NCI-H345 treated with DMSO at 0.1 percent for 48 hours (cell line): ENCODE measurements at regions not wholly inside any gene's neighbourhood (a gene's known extent, or its start where the extent isn't known, plus 50 kb on each side); places are given as distances from the start of the nearest gene placed in this dataset.

Experiments used
- DNase-seq: peaks from one replicate; lab custom pipeline; 2025; ENCODE audit not compliant: unreplicated experiment; lab: John Stamatoyannopoulos, UW

DNA sequence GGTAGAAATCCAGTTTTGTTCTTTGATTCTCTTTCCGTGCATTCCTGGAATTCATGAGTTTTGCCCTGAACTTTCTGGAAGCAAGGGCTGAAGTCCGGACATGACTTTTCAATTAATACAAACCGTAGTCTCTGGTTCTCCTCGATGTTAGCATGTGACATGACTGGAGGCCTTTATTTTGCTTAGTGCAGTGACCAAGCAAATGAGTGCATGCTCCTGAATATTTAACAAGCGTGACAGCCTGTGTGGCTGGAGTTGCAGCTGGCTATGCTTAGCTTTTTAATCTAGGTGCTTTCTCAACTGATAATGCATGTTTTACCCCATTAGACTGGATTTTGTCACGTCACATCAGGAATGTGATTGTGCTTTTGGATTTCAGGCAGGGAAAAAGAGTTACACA lies 302.1 kb downstream of the MAP2K6 start:
- DNase-seq = no peak

DNA sequence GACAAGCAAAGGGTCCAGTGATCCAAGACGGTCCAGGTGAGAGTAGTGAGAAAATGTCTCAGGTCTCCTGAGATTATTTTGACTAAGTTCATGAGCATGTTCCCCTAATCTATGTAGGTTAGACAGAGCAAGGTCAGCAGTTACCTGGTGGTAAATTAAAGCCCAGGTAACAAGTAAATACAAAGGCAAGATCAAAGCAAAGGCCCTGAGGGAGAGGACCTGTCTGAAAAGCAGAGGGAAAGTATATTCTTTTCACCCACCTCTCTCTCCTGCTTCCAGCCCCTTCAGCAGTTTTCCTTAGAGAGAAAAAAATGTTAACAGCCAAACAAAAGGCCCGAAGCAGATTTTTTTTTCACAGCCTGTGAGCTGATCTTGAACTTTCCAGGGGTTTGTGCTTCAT lies 302.7 kb downstream of the MAP2K6 start:
- no peak for DNase-seq

DNA sequence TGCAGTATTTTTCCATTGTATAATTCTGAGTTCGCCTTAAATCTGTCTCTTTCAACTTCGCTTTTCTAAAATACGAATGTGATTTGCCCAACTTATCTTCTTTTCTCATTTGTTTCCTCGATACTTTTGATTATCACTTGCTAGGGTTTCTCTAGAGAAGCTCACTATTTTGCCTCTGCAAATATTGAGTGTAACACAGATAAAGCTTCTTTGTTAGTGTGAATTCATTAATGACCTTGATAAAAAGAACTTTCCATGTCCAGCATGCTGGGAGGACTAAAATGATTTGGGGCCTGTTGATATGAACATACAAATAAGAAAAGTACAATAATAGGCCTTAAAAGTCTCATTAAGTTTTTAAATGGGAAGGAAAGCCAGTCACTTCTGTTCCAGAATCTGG lies 303.3 kb downstream of the MAP2K6 start:
- DNase-seq = no peak

DNA sequence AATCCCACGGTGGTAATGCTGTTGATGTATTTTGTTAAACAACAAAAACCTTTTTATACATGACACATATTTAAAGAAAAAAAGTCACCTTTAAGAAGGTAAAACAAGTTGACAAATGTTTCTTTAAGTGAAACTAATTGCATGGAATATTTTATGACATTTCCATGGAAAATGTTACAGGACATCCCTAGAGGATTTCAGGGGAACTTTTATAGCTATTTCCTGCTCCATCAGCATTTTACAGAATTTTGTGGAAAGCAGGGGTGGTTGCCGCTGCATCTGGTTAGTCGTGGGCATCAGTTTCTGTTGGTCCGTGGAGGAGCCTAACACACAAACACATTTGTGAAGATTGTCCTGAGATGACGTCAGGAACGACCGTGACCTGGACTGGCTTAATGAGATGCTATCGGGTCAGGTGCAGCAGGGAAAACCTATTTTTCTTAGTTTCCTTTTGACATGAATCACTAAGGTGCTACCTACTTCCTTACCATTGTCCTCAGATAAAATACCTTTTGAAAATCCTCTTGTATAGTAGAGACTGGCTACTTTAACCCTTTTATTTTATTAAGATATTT lies 305.1 kb downstream of the MAP2K6 start:
- DNase-seq = no peak

DNA sequence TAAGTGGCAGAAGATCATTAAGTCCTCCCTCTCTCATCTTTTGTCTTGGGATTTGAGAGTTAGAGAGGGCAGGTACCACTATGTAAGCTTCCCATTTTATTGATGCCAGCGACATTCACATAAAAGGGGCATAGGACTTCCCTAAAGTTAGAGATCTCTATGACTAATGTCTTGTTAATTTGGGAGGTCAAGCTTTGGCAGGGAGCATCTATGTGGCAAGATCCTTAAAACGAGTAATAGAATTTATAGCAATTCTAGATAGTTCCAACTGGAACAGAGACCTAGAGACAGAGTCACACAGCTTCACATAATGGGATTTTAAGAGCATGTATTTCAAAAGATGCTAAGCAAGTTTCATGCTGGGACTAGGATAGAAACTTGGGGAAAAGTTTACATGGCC lies 308.0 kb downstream of the MAP2K6 start:
- DNase-seq = no peak

DNA sequence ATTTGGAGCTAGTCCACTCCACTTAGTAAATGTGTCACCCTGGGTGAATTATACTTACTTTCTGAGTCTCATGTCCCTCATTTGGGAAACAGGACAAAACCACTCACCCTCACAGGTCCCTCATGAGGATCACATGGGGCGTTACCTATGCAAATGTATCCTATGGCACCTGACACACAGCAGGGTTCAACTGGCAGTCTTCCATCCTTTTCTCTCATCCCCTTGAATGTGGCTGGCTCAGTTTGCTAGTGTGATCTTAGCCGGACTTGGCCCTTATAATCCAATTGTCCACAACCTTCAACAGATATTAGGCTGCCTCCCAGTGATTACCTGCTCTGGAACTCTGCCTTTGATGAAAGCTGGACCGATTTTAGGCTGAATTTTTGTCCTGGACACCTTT lies 308.8 kb downstream of the MAP2K6 start:
- DNase-seq = no peak

DNA sequence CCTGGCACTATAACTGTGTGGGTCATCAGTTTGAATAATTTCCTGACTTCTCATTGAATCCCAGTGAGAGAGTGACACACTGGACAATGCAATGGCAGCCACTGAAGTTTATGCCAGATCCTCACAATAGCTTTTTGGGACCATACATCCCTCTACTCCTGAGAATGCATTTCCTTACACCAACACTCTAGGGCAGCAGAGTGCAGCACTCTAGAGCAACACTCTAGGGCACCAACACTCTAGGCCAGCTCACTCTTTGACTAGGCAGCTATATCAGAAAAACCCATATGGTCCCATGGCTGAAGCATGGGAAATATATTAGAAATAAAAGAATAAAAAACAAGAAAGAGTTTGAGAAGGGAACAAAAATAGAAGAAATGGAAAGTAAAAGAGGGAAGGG lies 309.2 kb downstream of the MAP2K6 start:
- DNase-seq = no peak

DNA sequence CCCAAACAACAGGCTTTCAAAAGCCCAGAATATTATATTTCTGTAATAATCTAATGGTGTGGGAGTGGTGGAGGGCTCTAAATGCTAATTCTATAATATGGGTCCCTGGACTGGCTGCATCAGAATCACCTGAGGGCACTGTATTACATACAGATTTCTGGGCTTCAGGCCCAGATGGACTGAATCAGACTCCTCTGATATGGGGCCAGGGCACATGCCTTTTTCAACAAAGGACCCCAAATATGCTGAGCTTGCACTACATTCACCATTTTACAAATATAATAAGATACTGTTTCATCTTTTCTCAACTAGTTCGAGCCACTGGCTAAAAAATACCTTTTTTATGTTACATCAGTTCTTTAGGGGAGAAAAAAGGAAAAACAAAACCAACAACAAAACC lies 309.7 kb downstream of the MAP2K6 start:
- no peak for DNase-seq

DNA sequence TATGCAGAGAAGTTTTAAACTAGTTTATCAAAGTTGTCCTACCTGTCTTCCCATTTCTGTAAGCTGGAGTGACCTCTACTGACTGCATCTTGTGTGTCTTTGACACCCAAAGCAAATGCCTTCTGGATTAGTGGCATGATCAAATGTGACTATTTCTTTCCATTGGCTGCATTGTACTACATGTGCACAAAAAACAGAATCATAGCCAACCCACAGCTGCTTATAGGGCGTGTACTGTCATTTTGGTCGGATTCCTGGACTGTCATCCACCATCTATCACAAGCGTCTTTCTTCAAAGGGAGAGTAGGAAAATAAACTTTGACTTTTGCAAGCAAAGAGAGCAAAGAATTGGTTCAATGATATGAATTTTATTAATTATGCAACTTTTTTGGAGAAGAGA lies 310.6 kb downstream of the MAP2K6 start:
- no peak for DNase-seq

DNA sequence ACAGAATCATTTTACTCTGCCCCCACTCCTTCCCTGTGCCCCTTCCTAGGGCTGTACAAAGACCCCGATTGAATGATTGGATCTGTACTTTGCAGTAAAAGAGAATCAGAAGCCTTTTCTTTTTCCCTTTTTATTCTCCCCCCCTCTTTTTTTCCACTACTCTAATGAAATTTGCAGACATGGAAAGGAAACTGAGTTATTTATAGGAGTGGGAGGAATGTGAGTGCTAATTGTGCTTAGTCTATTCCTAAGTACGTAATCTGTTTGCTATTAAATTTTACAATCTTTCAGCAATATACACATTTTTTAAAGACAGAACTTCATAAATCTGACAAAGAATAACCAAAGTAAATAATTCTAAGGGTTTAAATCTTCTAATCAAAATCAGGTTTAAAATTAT lies 314.3 kb downstream of the MAP2K6 start:
- no peak for DNase-seq

DNA sequence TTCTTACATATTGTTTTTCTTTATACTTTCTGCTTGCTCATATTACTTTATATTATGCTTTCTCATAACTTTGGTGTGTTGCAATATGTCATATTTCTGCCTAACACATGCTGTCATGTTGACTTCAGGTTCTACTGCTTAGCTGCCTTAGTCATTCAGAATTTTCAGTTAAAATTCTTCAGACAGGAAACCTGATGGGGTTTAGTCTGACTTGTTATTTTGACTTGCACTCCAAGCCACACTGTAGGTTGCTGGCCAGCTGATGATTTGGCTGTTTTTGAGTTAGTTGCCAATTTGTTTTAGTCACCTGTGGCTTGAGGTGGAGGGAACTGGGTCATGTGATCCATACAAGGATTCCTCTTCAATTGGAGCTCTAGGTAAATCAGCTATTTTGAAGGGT lies 315.4 kb downstream of the MAP2K6 start:
- no peak for DNase-seq

DNA sequence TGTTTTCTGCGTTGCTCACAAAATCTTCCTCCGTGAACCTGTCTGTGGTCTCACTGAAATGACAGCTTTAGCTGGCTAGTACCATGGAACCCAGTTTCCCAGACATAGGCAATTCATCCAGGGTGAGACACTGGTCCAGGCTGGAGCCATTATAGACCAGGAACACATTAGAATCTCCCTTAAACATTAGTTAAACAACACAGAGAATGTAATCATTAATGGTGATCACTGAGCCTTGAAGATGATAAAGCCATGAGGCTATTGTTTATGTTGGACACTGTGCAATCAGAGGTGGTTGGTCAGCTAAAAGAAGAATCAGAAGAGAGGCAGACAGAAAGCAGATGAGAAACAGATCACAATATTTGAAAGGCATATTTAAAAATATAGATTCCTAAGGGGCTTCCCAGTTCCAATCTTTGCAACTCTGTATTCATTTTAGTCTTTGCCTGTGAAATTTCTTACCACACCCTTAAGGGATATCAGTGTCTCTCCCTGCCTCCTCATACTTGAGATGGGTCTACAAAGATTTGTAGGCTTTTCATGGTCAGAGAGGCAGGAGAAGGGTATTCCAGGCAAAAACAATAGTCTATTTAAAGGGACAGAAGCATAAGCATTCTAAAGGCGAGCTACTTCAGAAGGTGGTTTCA lies 317.9 kb downstream of the MAP2K6 start:
- DNase-seq = no peak

DNA sequence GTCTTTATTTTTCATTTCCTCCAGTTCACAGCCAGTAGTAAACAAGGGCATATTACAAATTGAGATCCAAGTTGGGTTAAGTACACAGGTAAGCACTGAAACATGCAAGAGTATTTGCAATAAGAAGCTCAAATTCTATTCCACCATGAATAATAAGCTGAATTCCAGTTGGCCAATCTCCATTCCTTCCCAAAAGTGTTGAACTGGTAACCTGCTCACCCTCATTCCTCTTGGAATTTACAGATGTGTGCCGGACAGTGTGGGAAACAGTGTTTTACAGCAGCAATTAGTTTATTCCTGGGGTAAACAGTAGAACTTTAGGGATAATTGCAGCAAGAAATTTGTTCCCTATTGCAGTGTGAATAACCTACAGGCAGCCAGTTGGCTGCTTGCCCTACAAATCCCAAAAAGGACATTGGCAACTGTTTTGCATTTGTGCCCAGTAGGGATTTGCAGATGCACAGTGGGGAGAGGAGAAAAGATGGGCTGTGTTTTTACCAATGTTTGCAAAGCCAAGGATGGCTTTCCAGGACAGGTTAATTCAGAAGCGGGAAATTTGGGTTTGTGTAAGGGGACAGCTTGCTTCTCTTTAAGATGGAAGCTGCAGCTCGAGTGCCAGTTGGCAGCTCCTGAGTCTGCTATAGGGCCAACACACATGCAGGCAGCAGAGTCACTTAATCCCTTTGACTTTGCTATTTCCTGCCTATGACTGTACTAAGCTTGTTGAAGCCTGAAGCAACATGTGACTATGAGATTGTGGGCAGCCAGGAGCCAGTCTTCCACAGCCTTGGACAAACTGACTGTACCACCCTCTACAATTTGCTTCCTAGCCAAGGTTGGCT lies 318.9 kb downstream of the MAP2K6 start:
- DNase-seq = no peak

DNA sequence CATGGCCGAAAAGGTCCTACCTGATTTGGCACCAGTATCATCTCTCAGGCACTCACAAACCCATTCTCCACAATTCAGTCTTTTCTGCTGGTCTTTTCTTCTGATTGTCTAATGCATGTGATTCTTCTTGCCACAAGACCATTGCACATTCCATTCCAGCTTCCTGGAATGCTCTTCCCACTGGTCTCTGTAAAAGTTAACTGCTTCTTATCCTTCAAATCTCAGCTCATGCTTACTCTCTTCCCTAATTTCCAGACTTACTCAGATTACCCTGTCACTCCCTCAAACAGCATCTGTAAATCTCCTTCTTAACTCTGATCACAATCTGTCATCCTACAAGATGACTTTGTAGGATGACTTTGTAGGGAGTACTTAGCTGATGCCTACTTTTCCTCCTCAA lies 320.2 kb downstream of the MAP2K6 start:
- no peak for DNase-seq

DNA sequence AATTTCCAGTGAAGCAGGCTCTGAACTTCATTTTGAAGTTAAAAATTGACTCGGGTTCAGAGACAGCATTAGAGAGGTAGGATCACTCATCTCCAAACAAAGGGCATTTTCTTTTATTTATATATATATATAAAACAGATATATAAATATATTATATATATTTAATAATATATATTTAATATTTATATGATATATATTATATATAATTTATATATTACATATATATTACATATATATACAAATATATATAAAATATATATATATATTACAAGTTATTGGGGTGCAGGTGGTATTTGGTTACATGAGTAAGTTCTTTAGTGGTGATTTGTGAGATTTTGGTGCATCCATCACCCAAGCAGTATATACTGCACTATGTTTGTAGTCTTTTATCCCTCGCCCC lies 320.8 kb downstream of the MAP2K6 start:
- no peak for DNase-seq

DNA sequence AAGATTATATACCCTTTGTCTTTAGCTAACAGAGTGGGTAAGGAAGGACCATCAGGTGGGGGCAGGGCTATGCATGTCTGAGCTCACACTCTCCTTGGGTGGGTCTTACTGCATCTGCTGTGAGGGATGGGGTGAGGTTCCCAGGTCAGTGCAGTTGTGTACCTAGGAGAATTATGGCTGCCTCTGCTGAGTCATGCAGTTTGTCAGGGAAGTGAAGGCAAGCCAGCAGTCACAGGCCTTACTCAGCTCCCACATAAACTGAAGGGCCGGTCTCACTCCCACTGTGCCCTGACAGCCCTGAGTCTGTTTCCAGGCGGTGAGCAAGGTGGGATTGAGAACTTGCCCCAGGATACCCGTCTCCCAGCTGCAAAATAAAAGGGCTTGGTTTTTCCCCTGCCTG lies 328.6 kb downstream of the MAP2K6 start:
- DNase-seq = no peak

DNA sequence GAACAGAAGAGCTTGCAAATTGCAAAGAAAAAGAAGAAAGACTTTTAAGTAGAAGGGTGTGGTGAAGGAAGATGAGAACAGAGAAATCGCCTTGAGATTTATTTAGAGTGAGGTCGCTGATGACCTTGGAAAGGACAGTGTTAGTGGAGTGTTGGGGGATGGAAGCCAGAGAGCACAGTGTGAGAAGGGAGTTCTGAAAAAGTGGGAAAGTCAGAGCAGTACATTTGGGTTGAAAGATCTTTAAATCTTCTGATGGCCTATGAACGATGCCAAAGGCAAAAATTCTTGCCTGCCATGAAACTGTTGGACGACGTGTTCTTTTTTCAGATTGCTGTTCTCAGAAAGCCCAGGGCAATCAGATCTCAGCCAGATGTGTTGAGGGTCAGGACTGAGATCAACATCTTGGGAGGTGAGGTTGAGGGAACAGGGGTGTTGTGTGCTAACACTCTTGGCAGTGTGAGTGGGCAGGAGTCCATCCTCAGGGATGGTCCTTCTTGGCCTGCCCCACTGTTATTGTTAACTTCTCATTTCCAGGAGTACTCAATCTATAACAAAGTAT lies 330.1 kb downstream of the MAP2K6 start:
- DNase-seq = no peak

DNA sequence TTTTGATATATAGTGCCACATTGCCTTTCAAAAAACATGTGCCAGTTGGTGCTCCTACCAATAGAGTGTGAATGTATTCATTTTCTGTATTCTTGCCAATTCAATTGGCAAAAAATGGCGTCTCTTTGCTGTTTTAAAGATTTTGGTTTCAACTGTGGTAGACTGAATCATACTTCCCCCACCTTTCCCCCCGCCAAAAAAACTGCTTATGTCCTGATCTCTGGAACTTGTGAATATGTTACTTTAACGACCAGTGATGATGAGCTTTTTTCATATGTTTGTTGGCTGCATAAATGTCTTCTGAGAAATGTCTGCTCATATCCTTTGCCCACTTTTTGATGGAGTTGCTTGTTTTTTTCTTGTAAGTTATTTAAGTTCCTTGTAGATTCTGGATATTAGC lies 325.1 kb upstream of the KCNJ16 start:
- DNase-seq = no peak

DNA sequence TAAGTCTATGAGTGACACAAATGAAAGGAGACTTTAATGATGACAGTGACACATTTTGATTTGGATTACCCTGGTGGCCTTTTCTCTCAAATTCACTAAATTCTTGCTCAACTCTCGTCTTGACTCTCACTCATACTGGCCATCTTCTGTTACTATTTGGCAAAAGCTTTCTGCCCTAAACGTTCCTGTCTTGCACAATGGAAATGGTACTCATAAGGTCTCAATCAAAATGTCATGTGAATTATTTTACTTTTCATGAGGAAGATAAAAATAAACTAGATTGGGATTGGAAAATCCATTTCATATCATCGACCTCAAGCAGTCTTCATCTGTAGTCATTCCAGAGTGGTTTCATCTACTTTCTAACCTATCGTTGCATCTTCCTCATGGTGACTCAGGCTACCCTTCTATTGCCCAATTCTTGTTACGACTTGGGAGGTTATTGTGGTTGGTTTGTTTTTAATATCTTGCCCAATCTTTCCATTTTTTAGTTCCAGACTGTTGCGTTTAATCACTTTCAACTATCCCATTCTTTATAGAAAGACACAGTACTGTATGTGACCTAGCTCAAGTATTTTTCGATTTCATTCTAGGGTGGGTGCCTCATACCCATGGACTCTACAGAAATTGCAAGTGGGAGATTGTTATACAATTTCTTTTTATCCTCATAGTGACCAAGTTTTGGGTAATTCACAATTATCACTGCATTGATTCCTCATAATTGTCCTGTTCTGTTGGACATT lies 317.2 kb upstream of the KCNJ16 start:
- no peak for DNase-seq

DNA sequence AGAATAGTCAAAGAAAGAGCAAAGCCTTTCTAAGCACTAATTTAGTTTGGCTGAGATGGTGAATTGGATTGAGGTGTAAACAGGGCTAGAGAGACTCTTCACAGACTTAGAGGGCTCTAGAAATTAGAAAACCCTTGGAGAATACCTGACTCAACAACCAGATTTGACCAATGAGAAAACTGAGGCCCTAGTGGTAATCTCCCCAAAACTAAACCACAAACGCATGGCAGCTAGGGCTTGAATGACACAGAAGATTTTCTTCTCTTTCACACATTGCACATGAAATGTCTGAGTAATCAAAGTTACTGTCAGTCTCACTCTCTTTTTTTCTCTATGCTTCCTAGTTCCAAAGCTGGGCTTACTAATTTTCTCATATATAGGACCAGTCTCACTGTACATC lies 314.5 kb upstream of the KCNJ16 start:
- no peak for DNase-seq

DNA sequence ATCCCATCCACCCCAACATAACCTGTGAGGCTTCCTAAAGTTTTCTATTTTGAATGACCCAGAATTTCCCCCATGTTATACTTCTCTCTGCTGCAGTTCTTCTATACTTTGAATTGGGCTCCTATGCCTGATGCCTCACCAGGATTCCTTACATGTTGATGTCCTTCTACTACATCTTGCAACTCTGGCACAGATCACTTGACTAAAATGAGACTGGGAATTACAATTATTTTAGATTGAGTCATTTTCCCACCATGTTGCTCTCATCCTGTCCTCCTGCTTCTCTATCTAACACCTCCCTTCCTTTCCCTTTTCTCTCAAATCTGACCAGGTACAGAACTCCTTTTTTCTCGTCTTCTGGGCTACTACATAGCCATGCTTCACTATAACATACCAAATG lies 314.0 kb upstream of the KCNJ16 start:
- no peak for DNase-seq
